ENCODE measurements at regions not wholly inside any gene's neighbourhood (a gene's known extent, or its start where the extent isn't known, plus 50 kb on each side); places are given as distances from the start of the nearest gene placed in this dataset.

DNA sequence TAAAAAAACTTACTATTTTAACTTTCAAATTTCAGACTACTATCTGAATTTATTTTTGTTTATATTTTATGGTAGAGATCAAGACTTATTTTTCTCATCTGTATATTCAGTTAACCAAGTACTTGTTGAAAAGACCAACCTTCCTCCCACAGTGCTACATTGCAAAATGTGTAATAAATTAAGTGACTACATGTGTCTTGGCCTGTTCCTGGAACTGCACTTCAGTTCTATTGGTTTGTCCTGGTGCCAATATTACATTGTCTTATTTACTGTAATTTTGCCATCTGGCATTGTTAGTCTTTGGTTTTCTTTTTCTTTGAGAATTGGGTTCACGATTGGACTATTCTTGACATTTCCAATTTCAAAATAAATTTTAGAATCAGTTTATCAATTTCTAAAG lies 138.4 kb upstream of the KCNMB2 start:
- Histone ChIP-seq H3K9me3 (no peaks in the 10 kb centered on the region), H3K27ac (no peak overlapping the region), H3K4me3 (no peak overlapping the region), H3K27me3 (no peaks in the 10 kb centered on the region), H3K36me3 (no peaks in the 10 kb centered on the region), H3K4me1 (peaks cover 0 to 9% (median 0%) of the 10 kb centered on the region in 3 donors)
- DNase-seq: no peak
- WGBS, 2 donors: 55 to 71% methylated on average over 1 of the region's 1 CpG
- intact Hi-C loops (cut with DNase I): no loop called here
- TF ChIP-seq POLR2A (IDR thresholded peaks at IDR 0.05) (no peak), CTCF (IDR thresholded peaks at IDR 0.05) (no peak)

GRCh38 chr3:178404961-178405360 lies 131.3 kb upstream of the KCNMB2 start:
- Histone ChIP-seq H3K27me3 (no peaks in the 10 kb centered on the region), H3K9me3 (no peaks in the 10 kb centered on the region), H3K36me3 (no peaks in the 10 kb centered on the region), H3K4me3 (no peak overlapping the region), H3K4me1 (peaks cover 0 to 5% (median 0%) of the 10 kb centered on the region in 3 donors), H3K27ac (no peak overlapping the region)
- WGBS, 2 donors: 18 to 44% methylated on average over 2 of the region's 2 CpGs
- intact Hi-C loops (cut with DNase I): no loop called here
- TF ChIP-seq POLR2A (IDR thresholded peaks at IDR 0.05) (no peak), CTCF (IDR thresholded peaks at IDR 0.05) (no peak)
- no peak for DNase-seq

DNA sequence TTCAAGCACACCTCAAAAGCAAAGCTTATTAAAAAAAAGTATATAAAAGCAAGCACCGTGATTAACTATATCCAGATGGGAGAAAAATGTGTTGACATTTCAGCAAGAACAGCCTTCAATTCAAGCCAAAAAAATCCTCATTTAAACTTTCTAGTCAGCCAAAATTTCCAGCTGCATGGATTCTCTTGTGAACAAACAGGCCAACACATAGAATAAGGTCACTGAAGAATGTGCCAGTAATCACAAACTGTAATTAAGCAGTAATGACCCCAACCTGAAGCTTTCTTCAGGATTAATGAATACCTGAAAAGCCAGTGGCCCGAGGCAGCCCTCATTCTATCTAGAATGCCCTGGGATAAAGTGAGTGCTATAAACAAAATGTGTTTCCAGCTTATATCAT lies 130.7 kb upstream of the KCNMB2 start:
- Histone ChIP-seq H3K4me3 (no peak overlapping the region), H3K4me1 (peaks cover 0 to 5% (median 0%) of the 10 kb centered on the region in 3 donors), H3K27me3 (no peaks in the 10 kb centered on the region), H3K9me3 (no peaks in the 10 kb centered on the region), H3K36me3 (no peaks in the 10 kb centered on the region), H3K27ac (no peak overlapping the region)
- TF ChIP-seq POLR2A (IDR thresholded peaks at IDR 0.05) (no peak), CTCF (IDR thresholded peaks at IDR 0.05) (no peak)
- intact Hi-C loops (cut with DNase I): no loop called here
- DNase-seq: no peak
- 33 to 44% methylated on average over 2 of the region's 2 CpGs for WGBS, 2 donors

DNA sequence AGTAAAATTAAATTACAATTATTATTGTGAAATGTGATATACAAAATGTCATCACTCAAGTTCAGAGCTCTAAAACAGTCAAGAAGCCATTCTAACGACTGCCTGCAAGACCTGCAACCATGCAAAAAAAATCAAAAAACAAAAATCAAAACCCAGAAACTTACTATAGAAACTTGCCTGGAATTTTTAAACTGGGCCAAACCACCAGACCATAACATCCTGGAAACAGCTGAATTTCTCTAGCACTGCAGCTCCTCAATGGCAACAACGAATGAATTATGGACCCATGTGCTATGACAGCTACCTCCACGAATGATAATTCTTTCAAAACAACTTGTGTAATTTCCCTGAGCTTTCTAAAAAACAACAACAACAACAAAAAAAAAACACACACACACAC lies 130.0 kb upstream of the KCNMB2 start:
- DNase-seq: no peak
- Histone ChIP-seq H3K9me3 (no peaks in the 10 kb centered on the region), H3K27ac (no peak overlapping the region), H3K36me3 (no peaks in the 10 kb centered on the region), H3K4me3 (no peak overlapping the region), H3K27me3 (no peaks in the 10 kb centered on the region), H3K4me1 (peaks cover 0 to 5% (median 0%) of the 10 kb centered on the region in 3 donors)
- no peak for TF ChIP-seq CTCF (IDR thresholded peaks at IDR 0.05)
- TF ChIP-seq POLR2A (IDR thresholded peaks at IDR 0.05): no peak
- WGBS, 2 donors: 44 to 54% methylated on average over 3 of the region's 3 CpGs
- intact Hi-C loops (cut with DNase I): no loop called here

GRCh38 chr3:178415384-178415783 lies 120.9 kb upstream of the KCNMB2 start:
- no peaks in the 10 kb centered on the region for H3K27me3 ChIP-seq
- no peaks in the 10 kb centered on the region for H3K4me1 ChIP-seq
- intact Hi-C loops (cut with DNase I): no loop called here
- no peak for DNase-seq
- no peak overlapping the region for H3K27ac ChIP-seq
- H3K9me3 ChIP-seq: no peaks in the 10 kb centered on the region
- 84 to 90% methylated on average over 8 of the region's 8 CpGs for WGBS, 2 donors
- TF ChIP-seq POLR2A (IDR thresholded peaks at IDR 0.05): no peak
- no peak for TF ChIP-seq CTCF (IDR thresholded peaks at IDR 0.05)
- H3K36me3 ChIP-seq: no peaks in the 10 kb centered on the region
- H3K4me3 ChIP-seq: no peak overlapping the region
